Activated CD8-positive, alpha-beta memory T cell treated with anti-CD3 and anti-CD28 coated beads for 4 hours (primary cell): ENCODE measurements at regions not wholly inside any gene's neighbourhood (a gene's known extent, or its start where the extent isn't known, plus 50 kb on each side); places are given as distances from the start of the nearest gene placed in this dataset.
"Not testable (repeated sequence)": the region's sequence is repeated elsewhere in the genome, so short reads cannot be mapped to it uniquely, and the experiment has no call there.

ENCODE experiments used
- DNase-seq, 2 donors: peaks; one replicate each; pipeline ENCODE4 v3.0.0-alpha.2; 2020; ENCODE audit warnings: low read depth in 2 of 2

GRCh38 chr6:134605034-134605433 is 287.1 kb upstream of the SGK1 start:
- DNase-seq = no peak

- no peak for DNase-seq
Measured at GRCh38 chr6:134604014-134604676, 286.2 kb upstream of the SGK1 start.

DNA sequence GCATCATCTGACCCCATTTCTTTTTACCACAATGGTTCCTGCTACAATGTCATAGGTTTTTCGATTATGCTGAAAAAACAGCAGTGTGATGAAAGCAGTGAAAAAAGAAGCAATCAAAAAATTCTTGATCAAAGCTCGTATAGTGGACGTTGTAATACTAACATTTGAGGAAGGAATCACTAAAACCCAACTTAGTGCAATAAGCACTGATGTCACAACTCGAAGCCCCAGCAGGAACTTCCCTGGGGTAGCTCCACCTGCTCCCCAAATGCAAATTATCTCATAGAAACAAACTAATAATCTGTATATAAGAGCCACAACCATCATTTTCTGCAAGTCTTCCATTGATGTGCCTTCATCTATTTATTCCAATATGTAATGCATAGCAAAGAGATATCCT is 285.6 kb upstream of the SGK1 start:
- no peak for DNase-seq

- no peak for DNase-seq
Measured at GRCh38 chr6:134602123-134602522, 284.2 kb upstream of the SGK1 start.

- no peak for DNase-seq
Measured at GRCh38 chr6:134600671-134601070, 282.8 kb upstream of the SGK1 start.

- no peak for DNase-seq
Measured at GRCh38 chr6:134599079-134599478, 281.2 kb upstream of the SGK1 start.

GRCh38 chr6:134596191-134596590 is 278.3 kb upstream of the SGK1 start:
- no peak for DNase-seq

DNA sequence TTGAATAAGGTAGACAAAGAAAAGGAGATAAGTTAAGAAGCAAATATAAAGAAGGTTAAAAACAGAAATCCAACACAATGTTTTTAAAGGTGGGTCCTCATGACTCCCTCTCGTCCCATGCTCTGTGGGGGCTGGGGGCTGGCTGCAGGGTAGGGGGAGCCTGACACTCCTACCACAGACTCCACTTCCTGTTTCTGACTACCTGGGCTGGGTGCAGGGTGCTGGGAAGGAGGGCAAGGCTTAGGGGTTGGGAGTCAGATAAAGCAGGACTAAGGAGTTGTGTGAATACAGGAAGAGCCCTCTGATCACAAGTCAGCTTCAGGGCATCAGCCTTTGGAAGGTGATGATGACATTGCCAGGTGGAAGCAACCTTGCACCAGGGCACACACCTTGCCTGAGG is 277.0 kb upstream of the SGK1 start:
- no peak for DNase-seq

GRCh38 chr6:134593887-134594286 is 276.0 kb upstream of the SGK1 start:
- DNase-seq = no peak

- no peak for DNase-seq
Measured at GRCh38 chr6:134593442-134593841, 275.5 kb upstream of the SGK1 start.

DNA sequence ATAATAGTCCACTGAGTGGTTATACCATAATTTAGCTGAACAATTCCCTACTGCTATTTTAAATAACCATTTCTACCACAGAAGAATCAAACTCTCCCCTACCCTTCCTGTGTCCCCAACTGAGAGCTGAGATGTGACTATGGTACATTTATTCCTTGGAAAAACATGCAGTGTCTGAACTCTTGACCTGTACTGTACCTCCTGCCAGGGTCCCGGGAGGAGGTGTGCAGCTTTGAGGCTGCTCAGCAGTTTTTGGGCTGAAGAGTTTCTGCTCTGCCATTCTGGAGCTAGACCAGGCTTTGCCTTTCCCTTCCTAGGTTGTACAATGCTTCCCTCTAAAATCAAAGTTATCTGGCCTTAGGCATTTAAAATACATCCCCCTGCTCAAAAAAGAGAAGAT is 275.1 kb upstream of the SGK1 start:
- no peak for DNase-seq

GRCh38 chr6:134590449-134590848 is 272.5 kb upstream of the SGK1 start:
- DNase-seq = no peak

GRCh38 chr6:134590004-134590403 is 272.1 kb upstream of the SGK1 start:
- no peak for DNase-seq

- DNase-seq = no peak
Measured at GRCh38 chr6:134589512-134589911, 271.6 kb upstream of the SGK1 start.

- no peak for DNase-seq
Measured at GRCh38 chr6:134588267-134588666, 270.4 kb upstream of the SGK1 start.

DNA sequence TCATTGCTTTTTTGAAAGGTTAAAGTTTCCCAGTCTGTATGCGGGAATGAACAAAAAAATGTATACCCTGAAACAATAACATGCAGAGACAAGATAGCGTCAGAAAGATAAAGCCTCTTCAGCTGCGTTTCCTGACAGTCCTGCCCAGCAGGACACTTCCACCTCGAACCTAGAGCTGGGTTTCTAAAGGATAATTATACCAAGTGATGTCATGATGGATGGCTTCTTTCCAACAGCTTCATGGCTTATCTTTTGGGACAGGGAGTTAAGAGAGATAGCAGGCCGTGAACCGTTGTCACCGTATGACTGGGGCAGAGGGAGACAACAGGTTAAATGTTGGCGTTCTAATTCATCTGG is 267.6 kb upstream of the SGK1 start:
- DNase-seq = no peak

GRCh38 chr6:134584847-134585516 is 267.1 kb upstream of the SGK1 start:
- DNase-seq = no peak

- no peak for DNase-seq
Measured at GRCh38 chr6:134577998-134578397, 260.1 kb upstream of the SGK1 start.

DNA sequence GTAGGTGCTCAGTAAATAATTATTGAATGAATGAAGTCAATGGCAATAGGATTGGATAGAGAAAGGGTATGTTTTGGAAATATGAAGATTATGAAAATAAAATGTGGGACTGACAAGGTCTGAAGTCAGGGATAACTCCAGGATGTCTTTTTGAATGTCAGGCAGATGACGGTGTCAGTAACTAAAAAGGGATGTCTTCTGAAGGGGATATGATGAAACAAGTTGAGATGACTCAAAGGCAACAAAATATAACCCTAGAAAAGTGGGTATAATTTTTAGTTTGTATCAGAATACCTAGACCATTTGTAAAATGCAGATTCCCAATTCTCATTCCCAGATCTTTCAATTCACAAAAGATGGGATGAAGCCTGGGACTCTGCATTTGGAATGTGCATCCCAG is 257.3 kb upstream of the SGK1 start:
- no peak for DNase-seq

DNA sequence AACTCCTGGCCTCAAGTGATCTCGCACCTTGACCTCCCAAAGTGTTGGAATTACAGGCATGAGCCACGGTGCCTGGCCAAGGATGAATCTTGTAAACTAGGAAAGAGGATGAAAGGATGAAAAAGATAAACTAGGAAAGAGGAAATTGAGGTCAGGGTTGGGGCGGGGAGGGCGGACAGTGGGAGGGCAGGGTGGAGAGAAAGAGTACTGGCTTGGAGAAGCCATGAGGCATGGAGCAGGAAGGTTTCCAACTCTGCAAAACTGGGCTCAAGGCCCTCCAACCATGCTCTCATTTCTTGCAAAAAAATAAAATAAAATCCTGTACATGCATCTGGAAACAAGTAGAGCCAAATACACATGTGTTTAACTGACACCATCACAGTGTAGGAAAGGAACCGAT is 256.6 kb upstream of the SGK1 start:
- DNase-seq = no peak

GRCh38 chr6:134569996-134570395 is 252.1 kb upstream of the SGK1 start:
- DNase-seq = not testable (repeated sequence)

DNA sequence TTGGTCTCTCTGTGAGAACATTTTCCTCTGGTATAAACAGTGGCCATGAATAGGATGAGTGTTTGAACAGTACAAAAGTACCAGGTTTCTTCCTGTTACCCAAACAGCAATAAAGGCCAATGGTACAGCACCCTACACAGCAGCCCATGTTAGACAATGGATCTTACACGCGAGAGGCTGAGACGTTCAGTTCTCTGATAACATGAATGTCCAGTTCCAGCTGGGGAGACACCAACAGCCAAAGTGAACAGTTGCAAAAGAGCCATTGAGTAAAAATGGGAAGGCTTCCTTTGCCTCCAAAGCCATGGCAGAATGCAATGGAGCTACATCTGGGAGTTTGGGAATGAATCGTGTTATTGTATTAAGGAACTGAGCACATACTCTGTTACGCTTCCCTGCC is 246.8 kb upstream of the SGK1 start:
- no peak for DNase-seq

DNA sequence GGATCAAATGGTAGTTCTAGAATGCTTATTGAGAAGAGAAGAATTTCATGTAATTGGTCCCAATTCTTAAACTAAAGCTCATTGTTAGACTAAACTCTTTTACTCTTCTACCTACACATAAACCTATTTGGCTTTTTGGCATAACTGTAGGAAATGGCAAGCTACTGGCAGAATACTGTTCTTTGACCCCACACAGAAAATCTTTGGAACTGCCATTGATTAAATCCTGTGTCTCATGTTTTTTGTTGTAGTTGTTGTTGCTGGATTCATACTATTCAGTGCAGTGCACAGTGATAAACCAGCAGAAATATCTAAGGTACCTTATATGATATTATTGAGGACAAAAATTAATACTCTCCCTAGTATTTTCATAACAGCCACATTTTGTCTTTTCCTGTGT is 242.1 kb upstream of the SGK1 start:
- DNase-seq = no peak

DNA sequence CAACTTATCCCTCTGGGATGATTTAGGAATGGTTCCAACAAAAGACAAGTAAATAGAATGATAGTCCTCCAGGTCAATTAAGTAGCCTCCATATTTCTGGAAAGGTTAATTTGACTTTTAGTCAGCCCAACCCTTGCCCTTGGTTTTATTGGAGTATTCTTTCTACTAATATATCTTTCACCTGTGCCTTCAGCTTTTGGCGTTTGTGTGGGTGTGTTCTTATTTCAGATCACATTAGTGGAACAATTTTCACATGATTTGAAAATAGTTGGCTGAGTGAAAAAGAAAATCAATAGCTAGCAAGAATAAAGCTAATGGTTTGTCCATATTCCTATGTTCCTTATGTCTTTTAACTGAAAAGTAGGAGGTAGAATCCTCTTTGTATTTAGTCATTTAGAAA is 239.6 kb upstream of the SGK1 start:
- no peak for DNase-seq
